ENCODE measurements at regions not wholly inside any gene's neighbourhood (a gene's known extent, or its start where the extent isn't known, plus 50 kb on each side); places are given as distances from the start of the nearest gene placed in this dataset.
"Not testable (repeated sequence)": the region's sequence is repeated elsewhere in the genome, so short reads cannot be mapped to it uniquely, and the experiment has no call there.

- no peak for DNase-seq
- Histone ChIP-seq H3K4me1 (no peaks in the 10 kb centered on the region), H3K4me3 (no peak overlapping the region), H3K27ac (no peak overlapping the region), H3K27me3 (replicated peaks in 1 of 7) (no peaks in the 10 kb centered on the region), H3K36me3 (no peaks in the 10 kb centered on the region), H3K9me3 (peaks cover 0 to 4% (median 0%) of the 10 kb centered on the region in 8 donors)
- intact Hi-C loops (cut with DNase I; ENCODE audit: low total_unique reads) = no loop called here
- 35 to 86% (median 86%) methylated on average over 1 of the region's 1 CpG for WGBS, 5 donors
- TF ChIP-seq CTCF (IDR thresholded peaks at IDR 0.05 in 8 of 11, conservative IDR thresholded peaks at IDR 0.05 in 3 of 11) = no peak
- no peak for TF ChIP-seq POLR2A (IDR thresholded peaks at IDR 0.05)
- TF ChIP-seq POLR2AphosphoS5 (IDR thresholded peaks at IDR 0.05) = no peak
These were observed 58.3 kb upstream of the ANKRD10 start for GRCh38 chr13:110973007-110973700.

- WGBS, 5 donors = 85 to 100% (median 93%) methylated on average over 1 of the region's 1 CpG
- intact Hi-C loops (cut with DNase I; ENCODE audit: low total_unique reads) = no loop called here
These were observed 56.6 kb upstream of the ANKRD10 start for GRCh38 chr13:110971486-110971885.

GRCh38 chr13:110967156-110967855, 52.4 kb upstream of the ANKRD10 start:
- peaks cover 0 to 52% (median 41%) of the 10 kb centered on the region in 8 donors for H3K9me3 ChIP-seq
- H3K4me1 ChIP-seq; H3K36me3 ChIP-seq; H3K4me3 ChIP-seq; DNase-seq; H3K27me3 ChIP-seq (replicated peaks in 1 of 7); intact Hi-C loops (cut with DNase I; ENCODE audit: low total_unique reads); H3K27ac ChIP-seq: not testable (repeated sequence)
- 82 to 93% (median 87%) methylated on average over 4 of the region's 4 CpGs for WGBS, 5 donors

More at GRCh38 chr13:110971486-110971885, 56.6 kb upstream of the ANKRD10 start:
- Histone ChIP-seq H3K36me3 (no peaks in the 10 kb centered on the region), H3K4me1 (no peaks in the 10 kb centered on the region), H3K4me3 (no peak overlapping the region), H3K27me3 (replicated peaks in 1 of 7) (no peaks in the 10 kb centered on the region), H3K9me3 (peaks cover 0 to 14% (median 7%) of the 10 kb centered on the region in 8 donors), H3K27ac (no peak overlapping the region)
- DNase-seq = no peak
- TF ChIP-seq POLR2AphosphoS5 (IDR thresholded peaks at IDR 0.05) (no peak), POLR2A (IDR thresholded peaks at IDR 0.05) (no peak), CTCF (IDR thresholded peaks at IDR 0.05 in 8 of 11, conservative IDR thresholded peaks at IDR 0.05 in 3 of 11) (no peak)

- TF ChIP-seq POLR2A (IDR thresholded peaks at IDR 0.05) (no peak), CTCF (IDR thresholded peaks at IDR 0.05 in 8 of 11, conservative IDR thresholded peaks at IDR 0.05 in 3 of 11) (no peak), POLR2AphosphoS5 (IDR thresholded peaks at IDR 0.05) (no peak)
- H3K36me3 ChIP-seq = no peaks in the 10 kb centered on the region
- WGBS, 5 donors = 79 to 92% (median 87%) methylated on average over 8 of the region's 8 CpGs
- intact Hi-C loops (cut with DNase I; ENCODE audit: low total_unique reads) = no loop called here
- no peak overlapping the region for H3K4me3 ChIP-seq
- no peaks in the 10 kb centered on the region for H3K27me3 ChIP-seq (replicated peaks in 1 of 7)
- peaks cover 0 to 67% (median 55%) of the 10 kb centered on the region in 8 donors for H3K9me3 ChIP-seq
- H3K27ac ChIP-seq = no peak overlapping the region
- no peaks in the 10 kb centered on the region for H3K4me1 ChIP-seq
- no peak for DNase-seq
These were observed 50.9 kb upstream of the ANKRD10 start for GRCh38 chr13:110965755-110966134.
